ENCODE measurements at regions not wholly inside any gene's neighbourhood (a gene's known extent, or its start where the extent isn't known, plus 50 kb on each side); places are given as distances from the start of the nearest gene placed in this dataset.

DNA sequence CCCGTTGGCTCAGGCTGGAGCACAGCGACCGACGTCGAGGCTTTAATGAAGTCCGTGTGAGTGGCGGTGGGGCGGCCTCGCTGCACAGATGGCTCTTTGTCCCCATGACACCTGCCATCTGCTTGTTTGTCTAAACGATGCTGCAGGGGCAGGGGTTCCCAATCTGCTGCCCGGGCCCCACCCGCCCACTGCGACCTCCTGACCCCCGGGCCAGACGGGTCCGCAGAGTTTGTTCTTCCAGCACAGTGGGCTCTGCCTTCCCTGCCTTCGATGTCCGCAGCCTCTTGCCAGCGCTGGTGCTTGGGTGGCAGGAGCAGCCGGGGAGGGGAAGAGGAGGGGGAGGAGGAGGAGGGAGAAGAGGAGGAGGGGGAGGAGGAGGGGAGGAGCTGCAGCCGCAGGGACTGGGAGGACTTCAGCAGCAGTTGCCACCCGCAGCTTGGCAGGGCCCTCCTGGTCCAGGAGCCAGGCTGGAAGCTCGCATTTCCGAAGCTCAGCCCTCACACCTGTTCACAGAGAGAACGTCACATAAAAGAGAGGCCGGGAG, 210.0 kb downstream of the DLL1 start:
- Histone ChIP-seq H3K4me3 (ENCODE audit: low read depth in 1 of 2, low read length in 1 of 2) (no peak overlapping the region), H3K9me3 (no peaks in the 10 kb centered on the region), H3K36me3 (no peaks in the 10 kb centered on the region), H3K4me1 (ENCODE audit: control insufficient read depth in 1 of 2, insufficient read depth in 1 of 2, low read depth in 1 of 2, low read length in 1 of 2) (no peaks in the 10 kb centered on the region), H3K27ac (no peak overlapping the region), H3K27me3 (peaks cover 15% of the 10 kb centered on the region)
- TF ChIP-seq, protein P1, sequence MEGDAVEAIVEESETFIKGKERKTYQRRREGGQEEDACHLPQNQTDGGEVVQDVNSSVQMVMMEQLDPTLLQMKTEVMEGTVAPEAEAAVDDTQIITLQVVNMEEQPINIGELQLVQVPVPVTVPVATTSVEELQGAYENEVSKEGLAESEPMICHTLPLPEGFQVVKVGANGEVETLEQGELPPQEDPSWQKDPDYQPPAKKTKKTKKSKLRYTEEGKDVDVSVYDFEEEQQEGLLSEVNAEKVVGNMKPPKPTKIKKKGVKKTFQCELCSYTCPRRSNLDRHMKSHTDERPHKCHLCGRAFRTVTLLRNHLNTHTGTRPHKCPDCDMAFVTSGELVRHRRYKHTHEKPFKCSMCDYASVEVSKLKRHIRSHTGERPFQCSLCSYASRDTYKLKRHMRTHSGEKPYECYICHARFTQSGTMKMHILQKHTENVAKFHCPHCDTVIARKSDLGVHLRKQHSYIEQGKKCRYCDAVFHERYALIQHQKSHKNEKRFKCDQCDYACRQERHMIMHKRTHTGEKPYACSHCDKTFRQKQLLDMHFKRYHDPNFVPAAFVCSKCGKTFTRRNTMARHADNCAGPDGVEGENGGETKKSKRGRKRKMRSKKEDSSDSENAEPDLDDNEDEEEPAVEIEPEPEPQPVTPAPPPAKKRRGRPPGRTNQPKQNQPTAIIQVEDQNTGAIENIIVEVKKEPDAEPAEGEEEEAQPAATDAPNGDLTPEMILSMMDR (IDR thresholded peaks at IDR 0.05), result no peak

DNA sequence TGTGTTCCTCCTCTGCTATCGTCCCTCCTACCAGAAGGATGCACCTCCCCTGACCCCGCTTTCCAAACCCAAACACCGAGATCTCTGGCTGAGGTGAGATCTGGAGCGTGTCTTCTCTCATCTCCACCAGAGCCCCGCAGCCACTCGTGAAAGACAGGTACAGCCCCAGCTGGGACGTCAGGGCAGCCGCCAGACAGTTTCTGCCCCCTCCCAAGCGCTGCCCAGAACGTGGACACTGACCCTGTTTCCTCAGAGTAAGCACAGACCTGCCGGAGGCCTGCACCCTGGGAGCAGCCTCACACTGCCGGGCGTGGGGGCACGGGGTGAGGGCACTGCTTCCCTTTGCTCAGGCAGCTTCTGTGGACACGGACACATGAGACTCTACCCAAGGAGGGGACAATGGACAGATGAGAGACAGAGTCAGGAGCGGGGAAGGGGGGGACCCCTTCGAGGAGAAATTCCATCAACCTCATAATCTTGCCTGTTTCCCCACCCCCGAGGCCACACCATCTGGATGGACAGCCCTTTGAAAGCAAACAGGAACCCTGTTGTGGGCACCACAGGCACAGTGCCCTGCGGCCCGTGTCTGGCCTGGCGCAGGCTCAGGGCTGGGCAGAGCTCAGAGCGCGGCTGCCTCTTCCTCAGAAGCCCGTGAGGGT, 210.6 kb downstream of the DLL1 start:
- no peaks in the 10 kb centered on the region for H3K9me3 ChIP-seq

DNA sequence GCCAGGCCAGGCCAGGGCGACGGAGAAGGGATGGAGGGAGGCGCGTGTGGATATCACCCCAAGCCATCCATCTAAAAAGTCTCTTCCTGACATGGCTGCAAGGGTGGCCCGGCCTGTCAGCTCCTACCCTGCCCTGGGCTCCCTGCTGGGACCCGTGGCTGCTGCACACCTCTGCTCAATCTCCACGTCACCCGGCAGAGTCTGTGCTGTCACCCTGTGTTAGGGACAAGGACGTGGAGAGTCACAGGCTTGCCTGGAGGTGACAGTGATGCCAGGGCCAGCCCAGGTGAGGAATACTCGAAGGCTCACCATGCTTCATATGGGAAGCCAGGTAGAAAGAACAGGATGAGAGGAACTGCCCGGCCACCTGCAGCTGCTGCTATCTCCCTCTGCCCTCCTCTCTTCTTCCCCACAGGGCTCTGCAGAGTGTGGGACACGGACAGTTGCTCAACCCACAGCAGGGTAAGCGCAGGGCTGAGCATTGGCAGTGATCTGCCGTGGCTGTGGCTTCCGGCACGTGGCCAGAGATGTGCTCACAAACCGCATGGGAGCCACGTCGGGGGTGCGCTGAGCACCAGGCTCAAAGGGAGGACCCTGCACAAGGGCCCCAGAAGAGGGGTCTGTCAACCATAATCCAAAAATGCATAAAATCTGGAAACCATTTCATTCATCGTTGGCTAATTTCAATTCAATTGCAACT, 214.3 kb downstream of the DLL1 start:
- Histone ChIP-seq H3K27ac (no peak overlapping the region), H3K36me3 (no peaks in the 10 kb centered on the region), H3K9me3 (no peaks in the 10 kb centered on the region), H3K4me1 (ENCODE audit: control insufficient read depth in 1 of 2, insufficient read depth in 1 of 2, low read depth in 1 of 2, low read length in 1 of 2) (no peaks in the 10 kb centered on the region), H3K4me3 (ENCODE audit: low read depth in 1 of 2, low read length in 1 of 2) (no peak overlapping the region), H3K27me3 (peaks cover 8% of the 10 kb centered on the region)
- TF ChIP-seq, protein P1 (IDR thresholded peaks at IDR 0.05), result no peak

More for the DNA sequence above, 210.6 kb downstream of the DLL1 start:
- H3K4me3 ChIP-seq (ENCODE audit: low read depth in 1 of 2, low read length in 1 of 2), result no peak overlapping the region
- H3K27me3 ChIP-seq, result peaks cover 12% of the 10 kb centered on the region
- no peaks in the 10 kb centered on the region for H3K4me1 ChIP-seq (ENCODE audit: control insufficient read depth in 1 of 2, insufficient read depth in 1 of 2, low read depth in 1 of 2, low read length in 1 of 2)
- no peaks in the 10 kb centered on the region for H3K36me3 ChIP-seq
- TF ChIP-seq, protein P1 (IDR thresholded peaks at IDR 0.05), result no peak
- no peak overlapping the region for H3K27ac ChIP-seq

DNA sequence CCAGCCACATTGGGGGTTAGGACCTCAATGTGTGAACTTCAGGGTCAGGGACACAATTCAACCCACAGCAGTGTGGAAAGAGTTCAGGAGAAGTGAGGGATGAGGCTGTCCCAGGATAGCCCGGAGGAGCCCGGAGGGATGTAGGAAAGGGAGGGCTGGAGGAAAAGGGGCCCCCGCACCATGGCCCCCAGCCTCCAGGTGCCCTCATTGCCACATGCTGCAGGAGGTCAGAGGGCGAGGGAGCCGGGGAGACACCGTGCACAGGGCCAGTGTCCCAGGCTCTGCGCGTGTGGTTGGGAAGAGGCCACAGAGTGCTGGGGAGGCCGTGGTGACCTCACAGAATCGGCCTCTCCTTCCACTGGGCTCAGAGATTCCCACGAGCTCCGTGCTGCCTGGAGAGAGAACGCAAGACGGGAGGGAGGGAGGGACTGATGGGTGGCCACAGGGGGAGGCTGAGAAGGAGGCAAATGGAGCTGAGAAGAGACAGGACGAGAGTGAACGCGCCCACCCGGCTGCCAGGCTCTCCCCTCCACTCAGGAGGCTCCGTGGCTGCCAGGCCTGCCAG, 215.1 kb downstream of the DLL1 start:
- no peak overlapping the region for H3K4me3 ChIP-seq (ENCODE audit: low read depth in 1 of 2, low read length in 1 of 2)
- no peak overlapping the region for H3K27ac ChIP-seq
- TF ChIP-seq, protein P1 (IDR thresholded peaks at IDR 0.05), result no peak
- H3K27me3 ChIP-seq, result no peaks in the 10 kb centered on the region
- no peaks in the 10 kb centered on the region for H3K36me3 ChIP-seq
- H3K4me1 ChIP-seq (ENCODE audit: control insufficient read depth in 1 of 2, insufficient read depth in 1 of 2, low read depth in 1 of 2, low read length in 1 of 2), result no peaks in the 10 kb centered on the region
- H3K9me3 ChIP-seq, result no peaks in the 10 kb centered on the region

DNA sequence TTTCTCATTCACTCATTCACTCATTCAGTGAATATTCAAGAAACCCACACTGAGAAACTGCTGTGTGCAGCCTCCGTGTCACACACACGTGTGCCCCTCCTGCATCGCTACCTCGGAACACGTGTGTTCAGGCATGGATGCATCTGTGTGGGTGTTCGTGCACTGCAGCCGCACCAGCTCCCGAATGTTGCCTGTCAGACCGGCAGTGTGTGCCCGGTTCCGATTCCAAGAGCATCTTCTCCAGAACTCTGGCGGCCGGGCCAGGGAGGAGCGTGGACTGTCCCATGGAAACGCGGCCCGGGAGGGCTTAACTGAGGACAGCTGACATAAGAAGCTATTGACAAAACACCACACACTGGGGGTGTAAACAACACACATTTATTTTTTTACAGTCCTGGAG, 216.0 kb downstream of the DLL1 start:
- H3K4me1 ChIP-seq (ENCODE audit: control insufficient read depth in 1 of 2, insufficient read depth in 1 of 2, low read depth in 1 of 2, low read length in 1 of 2), result no peaks in the 10 kb centered on the region
- no peaks in the 10 kb centered on the region for H3K9me3 ChIP-seq
- H3K27ac ChIP-seq, result no peak overlapping the region
- TF ChIP-seq, protein P1 (IDR thresholded peaks at IDR 0.05), result no peak
- H3K4me3 ChIP-seq (ENCODE audit: low read depth in 1 of 2, low read length in 1 of 2), result no peak overlapping the region
- no peaks in the 10 kb centered on the region for H3K27me3 ChIP-seq
- no peaks in the 10 kb centered on the region for H3K36me3 ChIP-seq
